Sigmoid colon (tissue), 6 donors: ENCODE measurements at regions not wholly inside any gene's neighbourhood (a gene's known extent, or its start where the extent isn't known, plus 50 kb on each side); places are given as distances from the start of the nearest gene placed in this dataset.

ENCODE experiments used
- DNase-seq: peaks from one replicate; pipeline ENCODE4 v3.0.0-alpha.2; 2019
- H3K27ac ChIP-seq, 4 donors: fragments of 200-600 bp; sonication (generic); one replicate each; pipeline ENCODE4 v1.5.1; 2016 to 2019; ENCODE audit warnings: mild to moderate bottlenecking in 1 of 4
- H3K27me3 ChIP-seq, 3 donors: fragments of 200-600 bp; sonication (generic); one replicate each; pipeline ENCODE4 v1.5.1; 2019; ENCODE audit warnings: mild to moderate bottlenecking in 1 of 3
- H3K36me3 ChIP-seq, 4 donors: fragments of 200-600 bp; sonication (generic); one replicate each; pipeline ENCODE4 v1.5.1; 2016 to 2019
- H3K4me1 ChIP-seq, 4 donors: fragments of 200-600 bp; sonication (generic); one replicate each; pipeline ENCODE4 v1.5.1; 2017 to 2019
- H3K4me3 ChIP-seq, 4 donors: fragments of 200-600 bp; sonication (generic); one replicate each; pipeline ENCODE4 v1.5.1; 2017 to 2019; ENCODE audit warnings: mild to moderate bottlenecking in 2 of 4, moderate library complexity in 1 of 4
- H3K9me3 ChIP-seq, 4 donors: fragments of 200-600 bp in 3 of 4; sonication (generic) in 3 of 4; one replicate each; pipeline versions ENCODE4 v1.5.1 to v1.6.1; 2013 to 2019
- EP300 ChIP-seq, 4 donors: sonication (generic); formaldehyde crosslinking; IDR thresholded peaks; one replicate each; pipeline ENCODE4 v1.6.1; 2017; ENCODE audit warnings: antibody characterized with exemption in 4 of 4
- POLR2A ChIP-seq, 2 donors: fragments of 450-650 bp; IDR thresholded peaks; one replicate each; pipeline ENCODE4 v1.6.1; 2016; ENCODE audit warnings: antibody characterized with exemption in 2 of 2, mild to moderate bottlenecking in 2 of 2, moderate library complexity in 2 of 2
- POLR2AphosphoS5 ChIP-seq, 4 donors: sonication (generic); formaldehyde crosslinking; IDR thresholded peaks; one replicate each; pipeline ENCODE4 v1.6.1; 2017; ENCODE audit warnings: antibody characterized with exemption in 4 of 4
- WGBS, 2 donors: extraction: QIAGEN DNeasy Blood & Tissue Kit; methylation state at CpG; one replicate each; pipeline ENCODE4 v1.1.7; 2013; 5-methylcytosine and 5-hydroxymethylcytosine counted together
- intact Hi-C: fragments of 100-400 bp; cut with DNase I; formaldehyde crosslinking; loops from one replicate; pipeline ENCODE4 v1.15.1; 2023
- TF ChIP-seq, protein P1 (sequence below), 4 experiments: fragments of 450-650 bp in 3 of 4; fragments of 200-600 bp in 1 of 4; IDR thresholded peaks; one replicate each; pipeline ENCODE4 v1.5.1; 2016 to 2019; ENCODE audit warnings: antibody characterized with exemption in 4 of 4, mild to moderate bottlenecking in 3 of 4, moderate library complexity in 2 of 4
- donor health status: healthy with polysubstance abuse.
- donor health status: healthy.

DNA sequence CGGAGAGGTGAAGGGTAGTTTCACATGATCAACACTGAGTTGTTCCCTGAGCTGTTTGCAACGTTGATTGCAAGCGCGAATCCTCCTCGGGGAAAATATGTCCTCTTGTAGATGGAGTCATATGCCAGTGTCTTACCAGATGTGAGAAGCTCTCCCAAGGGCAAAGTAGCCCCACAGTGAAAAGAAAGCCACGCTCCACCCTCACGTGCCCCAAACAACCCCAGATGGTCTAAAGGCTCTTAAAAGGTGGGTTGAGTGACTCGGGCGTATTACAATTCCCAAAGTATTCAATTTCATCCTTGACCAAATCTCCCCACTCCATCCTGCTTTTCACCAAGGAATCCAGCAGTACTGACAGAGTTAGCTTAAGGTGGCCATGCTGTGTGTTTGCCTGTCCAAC is 332.1 kb upstream of the SOX11 start:
- WGBS, 2 donors = 80 to 90% methylated on average over 9 of the region's 9 CpGs
- intact Hi-C loops = loop anchor here (10.0 kb wide), 3 partner anchors 75 to 365 kb away; no protein-coding TSS in a partner anchor
- Histone ChIP-seq H3K36me3 (no peaks in the 10 kb centered on the region), H3K9me3 (no peaks in the 10 kb centered on the region), H3K4me1 (no peaks in the 10 kb centered on the region), H3K27ac (no peak overlapping the region), H3K4me3 (no peak overlapping the region), H3K27me3 (no peaks in the 10 kb centered on the region)
- no peak for DNase-seq
- TF ChIP-seq EP300 (IDR thresholded peaks at IDR 0.05) (no peak), POLR2AphosphoS5 (IDR thresholded peaks at IDR 0.05) (no peak), POLR2A (IDR thresholded peaks at IDR 0.05) (no peak)
- TF ChIP-seq, protein P1, sequence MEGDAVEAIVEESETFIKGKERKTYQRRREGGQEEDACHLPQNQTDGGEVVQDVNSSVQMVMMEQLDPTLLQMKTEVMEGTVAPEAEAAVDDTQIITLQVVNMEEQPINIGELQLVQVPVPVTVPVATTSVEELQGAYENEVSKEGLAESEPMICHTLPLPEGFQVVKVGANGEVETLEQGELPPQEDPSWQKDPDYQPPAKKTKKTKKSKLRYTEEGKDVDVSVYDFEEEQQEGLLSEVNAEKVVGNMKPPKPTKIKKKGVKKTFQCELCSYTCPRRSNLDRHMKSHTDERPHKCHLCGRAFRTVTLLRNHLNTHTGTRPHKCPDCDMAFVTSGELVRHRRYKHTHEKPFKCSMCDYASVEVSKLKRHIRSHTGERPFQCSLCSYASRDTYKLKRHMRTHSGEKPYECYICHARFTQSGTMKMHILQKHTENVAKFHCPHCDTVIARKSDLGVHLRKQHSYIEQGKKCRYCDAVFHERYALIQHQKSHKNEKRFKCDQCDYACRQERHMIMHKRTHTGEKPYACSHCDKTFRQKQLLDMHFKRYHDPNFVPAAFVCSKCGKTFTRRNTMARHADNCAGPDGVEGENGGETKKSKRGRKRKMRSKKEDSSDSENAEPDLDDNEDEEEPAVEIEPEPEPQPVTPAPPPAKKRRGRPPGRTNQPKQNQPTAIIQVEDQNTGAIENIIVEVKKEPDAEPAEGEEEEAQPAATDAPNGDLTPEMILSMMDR (IDR thresholded peaks at IDR 0.05) = no peak

DNA sequence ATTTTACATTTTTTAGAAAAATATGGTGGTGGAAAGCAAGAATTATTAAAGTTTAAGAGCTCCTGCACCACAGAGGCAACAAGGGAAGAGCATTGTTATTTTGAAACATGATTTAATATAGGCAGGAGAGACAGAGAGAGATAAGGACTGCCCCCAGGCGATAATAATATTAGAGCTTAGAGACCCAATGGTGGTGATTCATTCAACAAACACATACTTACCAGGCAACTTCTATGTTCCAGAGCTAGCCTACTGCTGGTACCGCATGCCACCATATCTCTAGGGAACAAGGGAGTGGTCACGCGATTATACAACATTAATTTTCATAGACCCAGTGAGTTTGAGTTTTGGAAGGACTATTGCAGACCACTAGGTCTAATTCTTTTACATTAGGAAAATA is 327.8 kb upstream of the SOX11 start:
- H3K4me3 ChIP-seq = no peak overlapping the region
- H3K9me3 ChIP-seq = no peaks in the 10 kb centered on the region
- DNase-seq = no peak
- intact Hi-C loops = loop anchor here (10.0 kb wide), 3 partner anchors 80 to 370 kb away; no protein-coding TSS in a partner anchor
- no peak for TF ChIP-seq EP300 (IDR thresholded peaks at IDR 0.05)
- TF ChIP-seq POLR2AphosphoS5 (IDR thresholded peaks at IDR 0.05) = no peak
- TF ChIP-seq POLR2A (IDR thresholded peaks at IDR 0.05) = no peak
- TF ChIP-seq, protein P1 (IDR thresholded peaks at IDR 0.05) = no peak
- H3K27me3 ChIP-seq = no peaks in the 10 kb centered on the region
- H3K27ac ChIP-seq = no peak overlapping the region
- no peaks in the 10 kb centered on the region for H3K36me3 ChIP-seq
- WGBS, 2 donors = 89 to 93% methylated on average over 4 of the region's 4 CpGs
- peaks cover 0 to 10% (median 0%) of the 10 kb centered on the region in 4 donors for H3K4me1 ChIP-seq

DNA sequence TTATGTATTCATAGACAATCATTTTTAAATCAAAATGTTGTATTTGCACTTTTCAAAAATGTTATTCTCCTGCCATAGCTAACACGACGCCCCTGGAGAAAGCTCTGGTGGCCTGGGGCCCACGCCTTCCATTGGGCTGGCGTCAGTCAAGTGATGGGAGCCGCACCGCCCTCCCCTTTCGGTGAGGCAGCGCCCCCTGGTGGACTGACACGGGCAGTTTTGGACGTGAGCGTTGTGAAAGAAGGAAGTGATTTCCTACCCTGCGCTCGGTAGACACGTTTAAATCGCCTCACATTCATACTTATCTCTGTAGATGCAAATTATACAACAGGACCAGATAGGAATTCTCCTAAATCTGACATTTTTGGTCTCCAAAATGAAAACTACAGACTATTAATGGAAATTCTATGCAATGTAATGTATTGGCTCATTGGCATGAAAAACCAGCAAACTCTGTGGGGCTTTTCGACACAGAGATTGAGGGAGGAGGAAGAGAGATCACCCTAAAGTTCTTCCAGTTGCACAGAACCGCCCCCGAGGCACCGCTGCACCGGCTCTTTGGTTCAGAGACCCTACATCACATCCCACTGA is 326.2 kb upstream of the SOX11 start:
- H3K36me3 ChIP-seq = no peaks in the 10 kb centered on the region
- no peak for TF ChIP-seq POLR2AphosphoS5 (IDR thresholded peaks at IDR 0.05)
- TF ChIP-seq, protein P1 (IDR thresholded peaks at IDR 0.05) = peak; percentile 51 to 82 (median 63)
- TF ChIP-seq EP300 (IDR thresholded peaks at IDR 0.05) = no peak
- DNase-seq = peak; percentile 79
- intact Hi-C loops = loop anchor here (5.0 to 10.0 kb wide), 4 partner anchors 81 to 371 kb away; partner anchors contain the start of gene SOX11
- no peaks in the 10 kb centered on the region for H3K9me3 ChIP-seq
- H3K4me1 ChIP-seq = peaks cover 0 to 10% (median 0%) of the 10 kb centered on the region in 4 donors
- 18 to 35% methylated on average over 20 of the region's 20 CpGs for WGBS, 2 donors
- no peak overlapping the region for H3K4me3 ChIP-seq
- H3K27ac ChIP-seq = no peak overlapping the region
- no peaks in the 10 kb centered on the region for H3K27me3 ChIP-seq

DNA sequence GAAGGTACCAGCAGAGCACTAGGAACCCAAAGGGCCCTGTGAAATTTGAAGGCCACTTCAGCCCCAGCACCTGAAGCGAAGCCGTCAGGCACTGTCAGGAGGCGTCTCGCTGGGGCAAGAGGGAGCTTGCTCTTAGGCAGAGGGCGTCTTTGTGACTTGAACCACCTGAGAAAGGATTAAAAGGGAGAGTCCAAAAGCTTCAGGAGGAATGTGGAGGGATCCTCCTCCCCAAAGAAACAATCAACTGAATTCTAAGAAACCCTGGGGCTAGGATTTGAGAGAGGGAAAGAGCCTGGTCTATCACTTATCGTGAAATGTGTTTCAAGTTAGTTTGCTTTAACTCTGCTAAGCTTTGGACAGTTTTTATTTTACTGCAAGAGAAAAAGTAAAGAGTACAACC is 324.9 kb upstream of the SOX11 start:
- Histone ChIP-seq H3K36me3 (no peaks in the 10 kb centered on the region), H3K27ac (no peak overlapping the region), H3K9me3 (no peaks in the 10 kb centered on the region), H3K4me1 (peaks cover 0 to 10% (median 0%) of the 10 kb centered on the region in 4 donors), H3K4me3 (no peak overlapping the region), H3K27me3 (no peaks in the 10 kb centered on the region)
- WGBS, 2 donors = 95 to 96% methylated on average over 6 of the region's 6 CpGs
- intact Hi-C loops = loop anchor here (5.0 to 10.0 kb wide), 4 partner anchors 83 to 373 kb away; partner anchors contain the start of gene SOX11
- DNase-seq = no peak
- TF ChIP-seq POLR2AphosphoS5 (IDR thresholded peaks at IDR 0.05) (no peak), EP300 (IDR thresholded peaks at IDR 0.05) (no peak), POLR2A (IDR thresholded peaks at IDR 0.05) (no peak)
- TF ChIP-seq, protein P1 (IDR thresholded peaks at IDR 0.05) = no peak
